Mammary epithelial cell (primary cell): ENCODE measurements at regions not wholly inside any gene's neighbourhood (a gene's known extent, or its start where the extent isn't known, plus 50 kb on each side); places are given as distances from the start of the nearest gene placed in this dataset.

ENCODE experiments used
- EZH2 ChIP-seq: IDR thresholded peaks from 2 replicates; pipeline ENCODE4 v1.6.1; 2012; ENCODE audit warnings: low read length, inconsistent platforms, borderline replicate concordance
- TF ChIP-seq, protein P1 (sequence below), 2 donors: IDR thresholded peaks in 1 of 2; conservative IDR thresholded peaks in 1 of 2; 2 replicates each; pipeline ENCODE4 v1.5.1; 2011 to 2012; ENCODE audit warnings: inconsistent platforms in 2 of 2, low read length in 2 of 2, mild to moderate bottlenecking in 2 of 2, control low read depth in 1 of 2, low read depth in 1 of 2; ENCODE audit not compliant: insufficient read depth in 1 of 2; ENCODE audit errors: extremely low read depth in 1 of 2

DNA sequence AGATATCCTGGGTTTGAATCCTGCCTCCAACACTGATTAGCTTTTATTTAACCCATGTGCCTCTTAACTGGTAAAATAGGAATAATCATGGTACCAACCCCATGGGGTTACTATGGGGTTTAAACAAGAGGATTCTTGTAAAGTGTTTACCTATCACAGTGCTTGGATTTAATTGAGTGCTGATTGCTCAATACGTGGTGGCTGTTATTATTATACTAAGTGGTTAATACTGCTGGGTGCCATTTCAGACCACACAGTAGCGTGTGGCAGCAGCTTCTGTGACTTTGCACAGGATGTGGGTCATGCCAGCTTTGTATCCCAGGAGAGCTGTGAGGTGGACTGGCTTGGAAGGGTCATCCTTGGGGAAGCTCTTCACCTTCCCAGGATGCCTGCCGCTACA, 177.2 kb downstream of the SEC23IP start:
- no peak for TF ChIP-seq EZH2
- TF ChIP-seq, protein P1, sequence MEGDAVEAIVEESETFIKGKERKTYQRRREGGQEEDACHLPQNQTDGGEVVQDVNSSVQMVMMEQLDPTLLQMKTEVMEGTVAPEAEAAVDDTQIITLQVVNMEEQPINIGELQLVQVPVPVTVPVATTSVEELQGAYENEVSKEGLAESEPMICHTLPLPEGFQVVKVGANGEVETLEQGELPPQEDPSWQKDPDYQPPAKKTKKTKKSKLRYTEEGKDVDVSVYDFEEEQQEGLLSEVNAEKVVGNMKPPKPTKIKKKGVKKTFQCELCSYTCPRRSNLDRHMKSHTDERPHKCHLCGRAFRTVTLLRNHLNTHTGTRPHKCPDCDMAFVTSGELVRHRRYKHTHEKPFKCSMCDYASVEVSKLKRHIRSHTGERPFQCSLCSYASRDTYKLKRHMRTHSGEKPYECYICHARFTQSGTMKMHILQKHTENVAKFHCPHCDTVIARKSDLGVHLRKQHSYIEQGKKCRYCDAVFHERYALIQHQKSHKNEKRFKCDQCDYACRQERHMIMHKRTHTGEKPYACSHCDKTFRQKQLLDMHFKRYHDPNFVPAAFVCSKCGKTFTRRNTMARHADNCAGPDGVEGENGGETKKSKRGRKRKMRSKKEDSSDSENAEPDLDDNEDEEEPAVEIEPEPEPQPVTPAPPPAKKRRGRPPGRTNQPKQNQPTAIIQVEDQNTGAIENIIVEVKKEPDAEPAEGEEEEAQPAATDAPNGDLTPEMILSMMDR (conservative IDR thresholded peaks at IDR 0.05 in 1 of 2, IDR thresholded peaks at IDR 0.05 in 1 of 2; ENCODE audit: extremely low read depth in 1 of 2, insufficient read depth in 1 of 2, low read depth in 1 of 2, low read length in 2 of 2) = no peak
